HL-60 (cell line): ENCODE measurements at regions not wholly inside any gene's neighbourhood (a gene's known extent, or its start where the extent isn't known, plus 50 kb on each side); places are given as distances from the start of the nearest gene placed in this dataset.

Source experiments
- GABPA ChIP-seq: IDR thresholded peaks from 2 replicates; pipeline ENCODE4 v1.6.1; 2012; ENCODE audit warnings: low read depth
- POLR2AphosphoS5 ChIP-seq: IDR thresholded peaks from 2 replicates; pipeline ENCODE4 v1.6.1; 2012; ENCODE audit warnings: low read depth
- TF ChIP-seq, protein P1 (sequence below): IDR thresholded peaks from one replicate; pipeline ENCODE4 v1.5.1; 2011; ENCODE audit warnings: low read length, control low read depth, inconsistent platforms; ENCODE audit not compliant: insufficient read depth
- TF ChIP-seq, protein P2 (sequence below): IDR thresholded peaks from 2 replicates; pipeline ENCODE4 v1.6.1; 2012; ENCODE audit warnings: low read depth; ENCODE audit not compliant: insufficient replicate concordance

DNA sequence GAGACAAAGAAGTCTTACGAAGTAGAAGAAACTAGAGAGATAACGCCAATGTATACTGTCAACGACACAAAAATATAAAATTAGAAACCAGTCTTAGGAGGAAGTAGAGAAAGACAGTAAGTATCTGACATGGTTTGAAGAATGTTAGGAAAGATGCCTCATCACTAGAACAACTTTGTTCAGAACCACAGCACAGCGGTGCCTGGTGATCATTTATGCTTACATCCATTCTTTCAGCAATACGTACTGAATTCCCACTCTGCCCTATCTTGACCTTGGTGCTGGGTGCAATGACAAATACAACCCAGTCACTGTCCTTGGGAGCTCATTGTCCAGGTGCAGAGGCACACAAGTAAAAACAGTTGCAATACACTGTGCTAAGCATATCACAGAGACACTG, 104.4 kb downstream of the TM2D1 start:
- TF ChIP-seq, protein P1, sequence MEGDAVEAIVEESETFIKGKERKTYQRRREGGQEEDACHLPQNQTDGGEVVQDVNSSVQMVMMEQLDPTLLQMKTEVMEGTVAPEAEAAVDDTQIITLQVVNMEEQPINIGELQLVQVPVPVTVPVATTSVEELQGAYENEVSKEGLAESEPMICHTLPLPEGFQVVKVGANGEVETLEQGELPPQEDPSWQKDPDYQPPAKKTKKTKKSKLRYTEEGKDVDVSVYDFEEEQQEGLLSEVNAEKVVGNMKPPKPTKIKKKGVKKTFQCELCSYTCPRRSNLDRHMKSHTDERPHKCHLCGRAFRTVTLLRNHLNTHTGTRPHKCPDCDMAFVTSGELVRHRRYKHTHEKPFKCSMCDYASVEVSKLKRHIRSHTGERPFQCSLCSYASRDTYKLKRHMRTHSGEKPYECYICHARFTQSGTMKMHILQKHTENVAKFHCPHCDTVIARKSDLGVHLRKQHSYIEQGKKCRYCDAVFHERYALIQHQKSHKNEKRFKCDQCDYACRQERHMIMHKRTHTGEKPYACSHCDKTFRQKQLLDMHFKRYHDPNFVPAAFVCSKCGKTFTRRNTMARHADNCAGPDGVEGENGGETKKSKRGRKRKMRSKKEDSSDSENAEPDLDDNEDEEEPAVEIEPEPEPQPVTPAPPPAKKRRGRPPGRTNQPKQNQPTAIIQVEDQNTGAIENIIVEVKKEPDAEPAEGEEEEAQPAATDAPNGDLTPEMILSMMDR, result no peak
- TF ChIP-seq POLR2AphosphoS5 (no peak), GABPA (no peak)
- TF ChIP-seq, protein P2, sequence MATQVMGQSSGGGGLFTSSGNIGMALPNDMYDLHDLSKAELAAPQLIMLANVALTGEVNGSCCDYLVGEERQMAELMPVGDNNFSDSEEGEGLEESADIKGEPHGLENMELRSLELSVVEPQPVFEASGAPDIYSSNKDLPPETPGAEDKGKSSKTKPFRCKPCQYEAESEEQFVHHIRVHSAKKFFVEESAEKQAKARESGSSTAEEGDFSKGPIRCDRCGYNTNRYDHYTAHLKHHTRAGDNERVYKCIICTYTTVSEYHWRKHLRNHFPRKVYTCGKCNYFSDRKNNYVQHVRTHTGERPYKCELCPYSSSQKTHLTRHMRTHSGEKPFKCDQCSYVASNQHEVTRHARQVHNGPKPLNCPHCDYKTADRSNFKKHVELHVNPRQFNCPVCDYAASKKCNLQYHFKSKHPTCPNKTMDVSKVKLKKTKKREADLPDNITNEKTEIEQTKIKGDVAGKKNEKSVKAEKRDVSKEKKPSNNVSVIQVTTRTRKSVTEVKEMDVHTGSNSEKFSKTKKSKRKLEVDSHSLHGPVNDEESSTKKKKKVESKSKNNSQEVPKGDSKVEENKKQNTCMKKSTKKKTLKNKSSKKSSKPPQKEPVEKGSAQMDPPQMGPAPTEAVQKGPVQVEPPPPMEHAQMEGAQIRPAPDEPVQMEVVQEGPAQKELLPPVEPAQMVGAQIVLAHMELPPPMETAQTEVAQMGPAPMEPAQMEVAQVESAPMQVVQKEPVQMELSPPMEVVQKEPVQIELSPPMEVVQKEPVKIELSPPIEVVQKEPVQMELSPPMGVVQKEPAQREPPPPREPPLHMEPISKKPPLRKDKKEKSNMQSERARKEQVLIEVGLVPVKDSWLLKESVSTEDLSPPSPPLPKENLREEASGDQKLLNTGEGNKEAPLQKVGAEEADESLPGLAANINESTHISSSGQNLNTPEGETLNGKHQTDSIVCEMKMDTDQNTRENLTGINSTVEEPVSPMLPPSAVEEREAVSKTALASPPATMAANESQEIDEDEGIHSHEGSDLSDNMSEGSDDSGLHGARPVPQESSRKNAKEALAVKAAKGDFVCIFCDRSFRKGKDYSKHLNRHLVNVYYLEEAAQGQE, result no peak
